ENCODE measurements at regions not wholly inside any gene's neighbourhood (a gene's known extent, or its start where the extent isn't known, plus 50 kb on each side); places are given as distances from the start of the nearest gene placed in this dataset.

DNA sequence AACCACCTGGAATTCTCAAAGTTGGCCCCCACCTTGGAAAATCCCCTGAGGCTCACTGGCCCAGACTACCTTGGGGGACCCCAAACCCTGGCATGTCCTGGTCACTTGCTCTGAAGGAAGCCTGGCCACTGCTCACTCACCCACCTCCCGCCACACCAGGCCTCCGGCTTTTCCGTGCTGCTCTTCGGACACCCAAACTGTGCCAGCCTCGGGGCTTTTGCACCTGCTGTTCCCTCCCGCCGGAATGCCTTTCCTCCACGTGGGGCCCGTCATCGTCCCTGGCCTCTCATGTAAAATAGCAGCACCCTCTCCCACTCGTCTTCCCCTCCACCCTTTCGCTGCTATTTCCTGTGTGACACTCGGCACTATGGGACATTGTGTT is 87.2 kb upstream of the NCOR2 start:
- no peaks in the 10 kb centered on the region for H3K36me3 ChIP-seq (ENCODE audit: control insufficient read depth in 1 of 2, insufficient read depth in 2 of 2, low read length in 1 of 2)
- WGBS, 2 donors: 39 to 49% methylated on average over 13 of the region's 13 CpGs
- DNase-seq (no peak), ATAC-seq (ENCODE audit: low FRiP score) (peak; percentile 5)
- intact Hi-C loops (cut with DNase I): no loop called here
- no peak overlapping the region for H3K4me3 ChIP-seq (ENCODE audit: low read length in 2 of 2)
- peak overlapping the region in 1 of 2 donors; percentile 45 for H3K27ac ChIP-seq (ENCODE audit: low read depth in 1 of 2, low read length in 2 of 2)
- no peaks in the 10 kb centered on the region for H3K9me3 ChIP-seq (ENCODE audit: control insufficient read depth, low read length)
- no peaks in the 10 kb centered on the region for H3K4me1 ChIP-seq (ENCODE audit: control insufficient read depth in 1 of 2, insufficient read depth in 2 of 2, low read length in 2 of 2)
- H3K27me3 ChIP-seq (ENCODE audit: control insufficient read depth in 1 of 2, insufficient read depth in 2 of 2, low read length in 1 of 2): no peaks in the 10 kb centered on the region

- no peaks in the 10 kb centered on the region for H3K27me3 ChIP-seq (ENCODE audit: control insufficient read depth in 1 of 2, insufficient read depth in 2 of 2, low read length in 1 of 2)
- H3K4me1 ChIP-seq (ENCODE audit: control insufficient read depth in 1 of 2, insufficient read depth in 2 of 2, low read length in 2 of 2): no peaks in the 10 kb centered on the region
- intact Hi-C loops (cut with DNase I): no loop called here
- WGBS, 2 donors: 42 to 58% methylated on average over 19 of the region's 19 CpGs
- H3K36me3 ChIP-seq (ENCODE audit: control insufficient read depth in 1 of 2, insufficient read depth in 2 of 2, low read length in 1 of 2): no peaks in the 10 kb centered on the region
- H3K9me3 ChIP-seq (ENCODE audit: control insufficient read depth, low read length): no peaks in the 10 kb centered on the region
- no peak for ATAC-seq (ENCODE audit: low FRiP score)
- H3K27ac ChIP-seq (ENCODE audit: low read depth in 1 of 2, low read length in 2 of 2): no peak overlapping the region
- no peak for DNase-seq
- H3K4me3 ChIP-seq (ENCODE audit: low read length in 2 of 2): no peak overlapping the region
Observed at GRCh38 chr12:124653169-124653931, 85.9 kb upstream of the NCOR2 start.

- DNase-seq: no peak
- no peak overlapping the region for H3K27ac ChIP-seq (ENCODE audit: low read depth in 1 of 2, low read length in 2 of 2)
- H3K36me3 ChIP-seq (ENCODE audit: control insufficient read depth in 1 of 2, insufficient read depth in 2 of 2, low read length in 1 of 2): no peaks in the 10 kb centered on the region
- WGBS, 2 donors: 91 to 92% methylated on average over 9 of the region's 9 CpGs
- intact Hi-C loops (cut with DNase I): no loop called here
- no peak overlapping the region for H3K4me3 ChIP-seq (ENCODE audit: low read length in 2 of 2)
- H3K27me3 ChIP-seq (ENCODE audit: control insufficient read depth in 1 of 2, insufficient read depth in 2 of 2, low read length in 1 of 2): no peaks in the 10 kb centered on the region
- no peaks in the 10 kb centered on the region for H3K9me3 ChIP-seq (ENCODE audit: control insufficient read depth, low read length)
- H3K4me1 ChIP-seq (ENCODE audit: control insufficient read depth in 1 of 2, insufficient read depth in 2 of 2, low read length in 2 of 2): no peaks in the 10 kb centered on the region
- ATAC-seq (ENCODE audit: low FRiP score): no peak
Observed at GRCh38 chr12:124652661-124653060, 85.2 kb upstream of the NCOR2 start.

GRCh38 chr12:124651516-124652273 is 84.3 kb upstream of the NCOR2 start:
- Histone ChIP-seq H3K4me1 (ENCODE audit: control insufficient read depth in 1 of 2, insufficient read depth in 2 of 2, low read length in 2 of 2) (no peaks in the 10 kb centered on the region), H3K4me3 (ENCODE audit: low read length in 2 of 2) (no peak overlapping the region), H3K27ac (ENCODE audit: low read depth in 1 of 2, low read length in 2 of 2) (no peak overlapping the region), H3K9me3 (ENCODE audit: control insufficient read depth, low read length) (no peaks in the 10 kb centered on the region), H3K27me3 (ENCODE audit: control insufficient read depth in 1 of 2, insufficient read depth in 2 of 2, low read length in 1 of 2) (no peaks in the 10 kb centered on the region), H3K36me3 (ENCODE audit: control insufficient read depth in 1 of 2, insufficient read depth in 2 of 2, low read length in 1 of 2) (no peaks in the 10 kb centered on the region)
- no peak for ATAC-seq (ENCODE audit: low FRiP score)
- WGBS, 2 donors: 42 to 44% methylated on average over 10 of the region's 10 CpGs
- intact Hi-C loops (cut with DNase I): no loop called here
- no peak for DNase-seq

GRCh38 chr12:124650912-124651311 is 83.5 kb upstream of the NCOR2 start:
- 68 to 71% methylated on average over 7 of the region's 7 CpGs for WGBS, 2 donors
- DNase-seq (no peak), ATAC-seq (ENCODE audit: low FRiP score) (no peak)
- intact Hi-C loops (cut with DNase I): no loop called here
- Histone ChIP-seq H3K27ac (ENCODE audit: low read depth in 1 of 2, low read length in 2 of 2) (no peak overlapping the region), H3K27me3 (ENCODE audit: control insufficient read depth in 1 of 2, insufficient read depth in 2 of 2, low read length in 1 of 2) (no peaks in the 10 kb centered on the region), H3K4me1 (ENCODE audit: control insufficient read depth in 1 of 2, insufficient read depth in 2 of 2, low read length in 2 of 2) (no peaks in the 10 kb centered on the region), H3K36me3 (ENCODE audit: control insufficient read depth in 1 of 2, insufficient read depth in 2 of 2, low read length in 1 of 2) (no peaks in the 10 kb centered on the region), H3K9me3 (ENCODE audit: control insufficient read depth, low read length) (no peaks in the 10 kb centered on the region), H3K4me3 (ENCODE audit: low read length in 2 of 2) (no peak overlapping the region)

GRCh38 chr12:124648710-124649384 is 81.4 kb upstream of the NCOR2 start:
- Histone ChIP-seq H3K4me1 (ENCODE audit: control insufficient read depth in 1 of 2, insufficient read depth in 2 of 2, low read length in 2 of 2) (no peaks in the 10 kb centered on the region), H3K27me3 (ENCODE audit: control insufficient read depth in 1 of 2, insufficient read depth in 2 of 2, low read length in 1 of 2) (no peaks in the 10 kb centered on the region), H3K4me3 (ENCODE audit: low read length in 2 of 2) (no peak overlapping the region), H3K27ac (ENCODE audit: low read depth in 1 of 2, low read length in 2 of 2) (no peak overlapping the region), H3K9me3 (ENCODE audit: control insufficient read depth, low read length) (no peaks in the 10 kb centered on the region), H3K36me3 (ENCODE audit: control insufficient read depth in 1 of 2, insufficient read depth in 2 of 2, low read length in 1 of 2) (no peaks in the 10 kb centered on the region)
- ATAC-seq (ENCODE audit: low FRiP score) (no peak), DNase-seq (no peak)
- 80 to 82% methylated on average over 6 of the region's 6 CpGs for WGBS, 2 donors
- intact Hi-C loops (cut with DNase I): no loop called here

GRCh38 chr12:124647316-124647715 is 79.9 kb upstream of the NCOR2 start:
- no peak for DNase-seq
- WGBS, 2 donors: 81 to 83% methylated on average over 6 of the region's 6 CpGs
- no peak for ATAC-seq (ENCODE audit: low FRiP score)
- Histone ChIP-seq H3K4me1 (ENCODE audit: control insufficient read depth in 1 of 2, insufficient read depth in 2 of 2, low read length in 2 of 2) (no peaks in the 10 kb centered on the region), H3K4me3 (ENCODE audit: low read length in 2 of 2) (no peak overlapping the region), H3K27me3 (ENCODE audit: control insufficient read depth in 1 of 2, insufficient read depth in 2 of 2, low read length in 1 of 2) (no peaks in the 10 kb centered on the region), H3K36me3 (ENCODE audit: control insufficient read depth in 1 of 2, insufficient read depth in 2 of 2, low read length in 1 of 2) (no peaks in the 10 kb centered on the region), H3K27ac (ENCODE audit: low read depth in 1 of 2, low read length in 2 of 2) (no peak overlapping the region), H3K9me3 (ENCODE audit: control insufficient read depth, low read length) (no peaks in the 10 kb centered on the region)
- intact Hi-C loops (cut with DNase I): no loop called here

DNA sequence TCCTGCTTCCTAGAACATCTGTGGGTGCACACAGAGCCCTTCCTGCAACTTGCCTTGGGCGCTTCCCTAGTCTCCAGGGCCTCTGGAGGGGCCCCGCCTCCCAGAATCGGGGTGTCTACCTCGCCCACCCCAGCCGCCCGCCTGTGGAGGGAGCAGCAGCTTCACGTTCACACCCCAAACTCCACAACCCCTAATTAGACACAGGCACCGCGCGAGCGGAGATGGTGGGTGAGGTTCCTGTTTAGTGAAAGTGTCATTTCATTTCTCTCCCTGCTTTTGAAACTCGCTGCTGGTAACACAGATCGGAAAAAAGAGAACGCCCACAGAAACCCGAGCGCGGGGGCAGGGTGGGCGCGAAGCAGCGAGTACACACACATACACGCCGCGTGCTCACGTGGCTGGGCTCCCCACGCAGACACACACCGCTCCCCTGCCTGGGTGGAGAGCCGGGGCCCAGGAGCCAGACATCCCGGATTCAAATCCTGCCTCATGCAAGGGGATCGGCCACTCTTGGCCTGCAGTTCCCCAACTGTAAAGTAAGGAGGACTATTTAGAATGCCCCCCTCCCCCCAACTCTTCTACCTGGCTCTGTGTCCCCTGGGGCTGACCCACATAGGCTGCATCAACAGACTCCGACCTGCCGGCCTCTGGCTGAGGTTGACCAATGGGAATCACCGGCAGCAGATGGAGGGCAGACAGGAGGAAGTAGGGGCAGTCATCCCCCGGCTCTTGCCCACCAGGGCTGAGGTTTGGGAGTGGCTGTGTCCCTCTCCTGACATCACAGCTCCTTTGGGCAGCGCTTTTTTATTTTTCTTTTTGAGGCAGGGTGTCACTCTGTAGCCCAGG is 79.2 kb upstream of the NCOR2 start:
- DNase-seq (peak in 1 of 2 donors; percentile 65), ATAC-seq (ENCODE audit: low FRiP score) (peak; percentile 40)
- intact Hi-C loops (cut with DNase I): no loop called here
- Histone ChIP-seq H3K27me3 (ENCODE audit: control insufficient read depth in 1 of 2, insufficient read depth in 2 of 2, low read length in 1 of 2) (no peaks in the 10 kb centered on the region), H3K9me3 (ENCODE audit: control insufficient read depth, low read length) (no peaks in the 10 kb centered on the region), H3K4me3 (ENCODE audit: low read length in 2 of 2) (no peak overlapping the region), H3K27ac (ENCODE audit: low read depth in 1 of 2, low read length in 2 of 2) (no peak overlapping the region), H3K36me3 (ENCODE audit: control insufficient read depth in 1 of 2, insufficient read depth in 2 of 2, low read length in 1 of 2) (no peaks in the 10 kb centered on the region), H3K4me1 (ENCODE audit: control insufficient read depth in 1 of 2, insufficient read depth in 2 of 2, low read length in 2 of 2) (no peaks in the 10 kb centered on the region)
- 57 to 64% methylated on average over 34 of the region's 34 CpGs for WGBS, 2 donors

Data from aorta (tissue), 5 donors.